ENCODE measurements at regions not wholly inside any gene's neighbourhood (a gene's known extent, or its start where the extent isn't known, plus 50 kb on each side); places are given as distances from the start of the nearest gene placed in this dataset.

GRCh38 chr5:32504329-32504988 is 59.9 kb upstream of the ZFR start:
- DNase-seq (ENCODE audit: low read depth) = no peak

- no peak for DNase-seq (ENCODE audit: low read depth)
Observed at GRCh38 chr5:32503261-32503660, 58.7 kb upstream of the ZFR start.

- no peak for DNase-seq (ENCODE audit: low read depth)
Observed at GRCh38 chr5:32501071-32502002, 56.8 kb upstream of the ZFR start.

- DNase-seq (ENCODE audit: low read depth) = no peak
Observed at GRCh38 chr5:32500181-32500580, 55.6 kb upstream of the ZFR start.

GRCh38 chr5:32499261-32499660 is 54.7 kb upstream of the ZFR start:
- DNase-seq (ENCODE audit: low read depth) = no peak

- no peak for DNase-seq (ENCODE audit: low read depth)
Observed at GRCh38 chr5:32498484-32498883, 53.9 kb upstream of the ZFR start.

GRCh38 chr5:32496104-32496503 is 51.6 kb upstream of the ZFR start:
- DNase-seq (ENCODE audit: low read depth) = no peak

GRCh38 chr5:32494827-32495226 is 50.3 kb upstream of the ZFR start:
- no peak for DNase-seq (ENCODE audit: low read depth)

Data from stimulated activated CD8-positive, alpha-beta memory T cell treated with anti-CD3 and anti-CD28 coated beads, Interleukin-12 subunit alpha, Interleukin-12 subunit beta, amount 100 ng/mL, for 1 hour (primary cell).